ENCODE measurements at regions not wholly inside any gene's neighbourhood (a gene's known extent, or its start where the extent isn't known, plus 50 kb on each side); places are given as distances from the start of the nearest gene placed in this dataset.

DNA sequence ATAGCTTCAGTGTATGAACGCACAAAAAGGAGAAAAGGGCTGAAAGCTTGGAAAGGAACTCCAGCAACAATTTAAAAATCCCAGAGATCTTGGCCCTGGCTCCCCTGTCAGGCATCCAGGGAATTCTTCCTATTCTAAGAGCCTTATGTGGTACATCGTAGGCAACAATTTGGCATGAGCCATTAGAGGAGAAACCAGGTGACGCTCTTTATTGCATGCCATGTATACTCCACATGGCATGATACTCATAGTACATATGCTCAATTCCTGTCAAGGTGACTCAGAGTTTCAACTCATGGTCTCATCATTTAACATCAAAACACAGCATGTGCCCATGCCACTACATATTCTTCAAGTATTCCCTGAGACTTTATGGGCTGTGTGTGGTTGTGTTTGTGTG, 191.3 kb downstream of the OR13H1 start:
- intact Hi-C loops (cut with micrococcal nuclease), result no loop called here
- Histone ChIP-seq H3K27me3 (ENCODE audit: insufficient read depth, low read length) (no peaks in the 10 kb centered on the region), H2AFZ (ENCODE audit: low read depth, low read length, poor library complexity, severe bottlenecking) (no peak overlapping the region), H3K9me2 (ENCODE audit: insufficient read depth) (no peaks in the 10 kb centered on the region), H3K36me3 (ENCODE audit: control insufficient read depth in 1 of 2, insufficient read depth in 2 of 2, low read length in 2 of 2) (no peaks in the 10 kb centered on the region), H3K9ac (ENCODE audit: low read length) (no peak overlapping the region), H3K4me3 (replicated peaks in 1 of 2; ENCODE audit: low read depth in 1 of 2, low read length in 2 of 2) (no peak overlapping the region), H3K79me2 (ENCODE audit: insufficient read depth, low read length) (no peaks in the 10 kb centered on the region), H3K4me2 (ENCODE audit: low read length) (no peak overlapping the region), H3K27ac (ENCODE audit: low read depth, low read length) (no peak overlapping the region), H4K20me1 (ENCODE audit: insufficient read depth) (no peaks in the 10 kb centered on the region), H3K4me1 (ENCODE audit: control insufficient read depth in 1 of 2, insufficient read depth in 2 of 2, low read length in 2 of 2) (no peaks in the 10 kb centered on the region), H3K9me3 (ENCODE audit: control insufficient read depth in 1 of 2, insufficient read depth in 1 of 2, low read depth in 1 of 2, low read length in 2 of 2) (no peaks in the 10 kb centered on the region)
- POLR2A ChIA-PET, result no interaction called here
- no peak for DNase-seq (ENCODE audit: low read depth, low spot score)
- TF ChIP-seq JUND (IDR thresholded peaks at IDR 0.05) (no peak), SP1 (IDR thresholded peaks at IDR 0.05; ENCODE audit: low read depth) (no peak), EZH2phosphoT487 (IDR thresholded peaks at IDR 0.05; ENCODE audit: borderline replicate concordance) (no peak), TCF7L2 (IDR thresholded peaks at IDR 0.05; ENCODE audit: borderline replicate concordance, extremely low read depth, insufficient read depth, insufficient read length) (no peak), EZH2 (IDR thresholded peaks at IDR 0.05) (no peak), POLR2A (IDR thresholded peaks at IDR 0.05; ENCODE audit: borderline replicate concordance, extremely low read depth, insufficient read depth, insufficient read length) (no peak), YY1 (IDR thresholded peaks at IDR 0.05; ENCODE audit: extremely low read depth, insufficient replicate concordance, low read depth, low read length) (no peak), POLR2AphosphoS5 (IDR thresholded peaks at IDR 0.05; ENCODE audit: low read depth, low read length) (no peak), EGR1 (IDR thresholded peaks at IDR 0.05; ENCODE audit: low read depth) (no peak), SRF (IDR thresholded peaks at IDR 0.05; ENCODE audit: low read depth) (no peak)
- TF ChIP-seq, protein P1, sequence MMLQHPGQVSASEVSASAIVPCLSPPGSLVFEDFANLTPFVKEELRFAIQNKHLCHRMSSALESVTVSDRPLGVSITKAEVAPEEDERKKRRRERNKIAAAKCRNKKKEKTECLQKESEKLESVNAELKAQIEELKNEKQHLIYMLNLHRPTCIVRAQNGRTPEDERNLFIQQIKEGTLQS (IDR thresholded peaks at IDR 0.05), result no peak
- CTCF ChIA-PET, result no interaction called here
- ATAC-seq, result no peak
- RAD21 ChIA-PET (ENCODE audit: low non-redundant PET in 1 of 2, low total read pairs in 2 of 2, uncharacterized antibody in 2 of 2, unreplicated experiment in 2 of 2), result no interaction called here
- no TSS peak for BruUV-seq (replicated peaks)

- no peaks in the 10 kb centered on the region for H4K20me1 ChIP-seq (ENCODE audit: insufficient read depth)
- intact Hi-C loops (cut with micrococcal nuclease), result no loop called here
- CTCF ChIA-PET, result no interaction called here
- no peak overlapping the region for H3K4me3 ChIP-seq (replicated peaks in 1 of 2; ENCODE audit: low read depth in 1 of 2, low read length in 2 of 2)
- no peaks in the 10 kb centered on the region; a peak in 1 of 4 replicates for H3K36me3 ChIP-seq (ENCODE audit: control insufficient read depth in 1 of 2, insufficient read depth in 2 of 2, low read length in 2 of 2)
- H3K4me1 ChIP-seq (ENCODE audit: control insufficient read depth in 1 of 2, insufficient read depth in 2 of 2, low read length in 2 of 2), result no peaks in the 10 kb centered on the region
- POLR2A ChIA-PET, result no interaction called here
- H3K9ac ChIP-seq (ENCODE audit: low read length), result no peak overlapping the region
- DNase-seq (ENCODE audit: low read depth, low spot score) (no peak), ATAC-seq (no peak)
- no peaks in the 10 kb centered on the region for H3K79me2 ChIP-seq (ENCODE audit: insufficient read depth, low read length)
- no peaks in the 10 kb centered on the region for H3K9me2 ChIP-seq (ENCODE audit: insufficient read depth)
- BruUV-seq (replicated peaks), result no TSS peak
- H3K27ac ChIP-seq (ENCODE audit: low read depth, low read length), result no peak overlapping the region
- no peak overlapping the region for H2AFZ ChIP-seq (ENCODE audit: low read depth, low read length, poor library complexity, severe bottlenecking)
- H3K27me3 ChIP-seq (ENCODE audit: insufficient read depth, low read length), result no peaks in the 10 kb centered on the region
- TF ChIP-seq POLR2A (IDR thresholded peaks at IDR 0.05; ENCODE audit: borderline replicate concordance, extremely low read depth, insufficient read depth, insufficient read length), result no peak
- peak; percentile 41; the same call in 1 of the 2 replicates for TF ChIP-seq CBX3 (IDR thresholded peaks at IDR 0.05; ENCODE audit: low read depth)
- H3K9me3 ChIP-seq (ENCODE audit: control insufficient read depth in 1 of 2, insufficient read depth in 1 of 2, low read depth in 1 of 2, low read length in 2 of 2), result no peaks in the 10 kb centered on the region
- RAD21 ChIA-PET (ENCODE audit: low non-redundant PET in 1 of 2, low total read pairs in 2 of 2, uncharacterized antibody in 2 of 2, unreplicated experiment in 2 of 2), result no interaction called here
- no peak overlapping the region for H3K4me2 ChIP-seq (ENCODE audit: low read length)
These were observed 195.9 kb downstream of the OR13H1 start for GRCh38 chrX:131739823-131740222.
